PC-3 (cell line): ENCODE measurements at regions not wholly inside any gene's neighbourhood (a gene's known extent, or its start where the extent isn't known, plus 50 kb on each side); places are given as distances from the start of the nearest gene placed in this dataset.

Source experiments
- EZH2 ChIP-seq: fragments of 300-600 bp; sonication (generic); IDR thresholded peaks from one replicate; pipeline ENCODE4 v1.6.1; 2017; ENCODE audit warnings: antibody characterized with exemption, mild to moderate bottlenecking, low read length; ENCODE audit not compliant: unreplicated experiment
- TF ChIP-seq, protein P1 (sequence below): fragments of 300-600 bp; sonication (generic); conservative IDR thresholded peaks from 2 replicates; pipeline ENCODE4 v1.5.1; 2017; ENCODE audit warnings: antibody characterized with exemption, low read depth, mild to moderate bottlenecking, low read length

DNA sequence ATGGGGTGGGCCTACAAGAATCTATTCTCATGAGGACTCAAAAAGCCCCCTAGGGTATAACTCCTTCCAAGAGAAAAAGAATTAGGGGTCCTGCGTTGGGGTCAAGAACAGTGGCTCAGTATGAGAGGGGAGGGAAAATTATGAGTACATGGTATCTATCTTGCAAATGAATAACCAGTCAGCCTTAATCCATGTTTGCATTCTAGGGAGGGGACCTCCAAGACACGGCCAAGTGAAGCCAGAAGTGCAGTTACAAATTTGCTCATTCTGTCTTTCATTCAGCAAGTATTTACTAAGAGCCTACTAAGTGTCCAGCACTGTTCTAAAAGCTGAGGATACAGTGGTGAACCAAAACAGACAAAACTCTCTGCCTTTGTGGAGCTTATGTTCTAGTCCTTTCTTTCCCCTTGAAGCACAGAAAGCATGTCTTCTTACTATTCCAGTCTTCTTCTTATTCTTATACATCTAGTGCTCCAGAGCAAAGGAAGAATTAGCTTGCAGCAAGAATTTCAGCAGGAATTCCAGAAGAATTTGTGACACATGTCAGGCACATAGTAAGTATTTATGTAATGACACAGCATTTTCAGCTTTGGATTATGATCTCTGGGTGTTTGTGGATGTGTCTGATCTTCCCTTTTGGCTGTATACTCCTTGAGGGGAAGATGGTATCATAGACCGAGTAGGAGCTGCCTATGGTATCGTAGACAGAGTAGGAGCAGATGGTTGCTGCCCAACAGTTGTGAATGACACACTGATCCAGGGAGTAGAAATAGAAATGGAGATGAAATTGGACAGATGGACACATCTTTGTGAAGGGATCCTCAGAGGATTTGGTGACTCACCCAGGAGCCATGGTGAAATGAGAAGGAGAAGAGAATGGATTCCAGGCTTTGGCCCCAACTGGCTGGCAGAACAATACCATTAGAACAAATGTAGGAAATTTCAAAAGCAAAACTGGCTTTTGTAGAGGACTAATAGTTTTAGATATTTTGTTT, 75.9 kb downstream of the COQ2 start:
- TF ChIP-seq, protein P1, sequence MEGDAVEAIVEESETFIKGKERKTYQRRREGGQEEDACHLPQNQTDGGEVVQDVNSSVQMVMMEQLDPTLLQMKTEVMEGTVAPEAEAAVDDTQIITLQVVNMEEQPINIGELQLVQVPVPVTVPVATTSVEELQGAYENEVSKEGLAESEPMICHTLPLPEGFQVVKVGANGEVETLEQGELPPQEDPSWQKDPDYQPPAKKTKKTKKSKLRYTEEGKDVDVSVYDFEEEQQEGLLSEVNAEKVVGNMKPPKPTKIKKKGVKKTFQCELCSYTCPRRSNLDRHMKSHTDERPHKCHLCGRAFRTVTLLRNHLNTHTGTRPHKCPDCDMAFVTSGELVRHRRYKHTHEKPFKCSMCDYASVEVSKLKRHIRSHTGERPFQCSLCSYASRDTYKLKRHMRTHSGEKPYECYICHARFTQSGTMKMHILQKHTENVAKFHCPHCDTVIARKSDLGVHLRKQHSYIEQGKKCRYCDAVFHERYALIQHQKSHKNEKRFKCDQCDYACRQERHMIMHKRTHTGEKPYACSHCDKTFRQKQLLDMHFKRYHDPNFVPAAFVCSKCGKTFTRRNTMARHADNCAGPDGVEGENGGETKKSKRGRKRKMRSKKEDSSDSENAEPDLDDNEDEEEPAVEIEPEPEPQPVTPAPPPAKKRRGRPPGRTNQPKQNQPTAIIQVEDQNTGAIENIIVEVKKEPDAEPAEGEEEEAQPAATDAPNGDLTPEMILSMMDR = no peak
- TF ChIP-seq EZH2 = no peak
